ENCODE measurements at regions not wholly inside any gene's neighbourhood (a gene's known extent, or its start where the extent isn't known, plus 50 kb on each side); places are given as distances from the start of the nearest gene placed in this dataset.

- DNase-seq = no peak
- TF ChIP-seq CTCF (IDR thresholded peaks at IDR 0.05) = no peak
- Mint-ChIP-seq H3K9me3 (peaks cover 3% of the 10 kb centered on the region), H3K4me1 (no peaks in the 10 kb centered on the region), H3K27ac (no peak overlapping the region), H3K27me3 (ENCODE audit: low read depth, poor library complexity) (no peaks in the 10 kb centered on the region), H3K36me3 (ENCODE audit: low read depth) (no peaks in the 10 kb centered on the region), H3K4me3 (no peak overlapping the region)
Observed at GRCh38 chr4:64625438-64625837, 216.2 kb upstream of the TECRL start.

GRCh38 chr4:64617800-64618199 is 208.6 kb upstream of the TECRL start:
- Mint-ChIP-seq H3K27me3 (ENCODE audit: low read depth, poor library complexity) (no peaks in the 10 kb centered on the region), H3K27ac (no peak overlapping the region), H3K4me1 (no peaks in the 10 kb centered on the region), H3K9me3 (no peaks in the 10 kb centered on the region), H3K36me3 (ENCODE audit: low read depth) (no peaks in the 10 kb centered on the region), H3K4me3 (no peak overlapping the region)
- no peak for DNase-seq
- TF ChIP-seq CTCF (IDR thresholded peaks at IDR 0.05) = no peak

DNA sequence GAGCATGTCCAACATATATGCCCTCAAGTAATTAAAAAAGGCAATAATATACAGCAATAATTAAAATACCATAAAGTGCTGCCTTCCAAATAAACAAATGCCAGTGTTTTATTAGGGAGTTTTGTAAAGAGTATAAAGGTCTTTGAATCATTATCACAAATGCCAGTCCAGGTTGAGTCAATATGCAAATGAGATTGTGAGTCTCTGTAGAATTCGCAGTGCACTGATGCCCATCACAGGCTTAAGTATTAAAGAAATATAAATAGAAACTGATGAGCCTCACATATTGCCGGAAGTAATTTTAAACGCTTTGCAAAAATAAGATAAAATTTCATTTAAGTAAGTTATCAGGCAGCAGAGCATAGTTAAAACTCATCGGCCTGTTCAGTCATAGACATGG is 205.0 kb upstream of the TECRL start:
- no peak for TF ChIP-seq CTCF (IDR thresholded peaks at IDR 0.05)
- Mint-ChIP-seq H3K36me3 (ENCODE audit: low read depth) (no peaks in the 10 kb centered on the region), H3K27me3 (ENCODE audit: low read depth, poor library complexity) (no peaks in the 10 kb centered on the region), H3K9me3 (no peaks in the 10 kb centered on the region), H3K27ac (no peak overlapping the region), H3K4me3 (no peak overlapping the region), H3K4me1 (no peaks in the 10 kb centered on the region)
- no peak for DNase-seq

GRCh38 chr4:64613046-64613445 is 203.8 kb upstream of the TECRL start:
- TF ChIP-seq CTCF (IDR thresholded peaks at IDR 0.05) = no peak
- Mint-ChIP-seq H3K36me3 (ENCODE audit: low read depth) (no peaks in the 10 kb centered on the region), H3K4me1 (no peaks in the 10 kb centered on the region), H3K4me3 (no peak overlapping the region), H3K27me3 (ENCODE audit: low read depth, poor library complexity) (no peaks in the 10 kb centered on the region), H3K27ac (no peak overlapping the region), H3K9me3 (no peaks in the 10 kb centered on the region)
- DNase-seq = no peak

GRCh38 chr4:64598066-64598465 is 188.8 kb upstream of the TECRL start:
- no peak for TF ChIP-seq CTCF (IDR thresholded peaks at IDR 0.05)
- Mint-ChIP-seq H3K27ac (no peak overlapping the region), H3K9me3 (no peaks in the 10 kb centered on the region), H3K27me3 (ENCODE audit: low read depth, poor library complexity) (no peaks in the 10 kb centered on the region), H3K36me3 (ENCODE audit: low read depth) (no peaks in the 10 kb centered on the region), H3K4me3 (no peak overlapping the region), H3K4me1 (no peaks in the 10 kb centered on the region)
- no peak for DNase-seq

GRCh38 chr4:64594723-64595122 is 185.5 kb upstream of the TECRL start:
- Mint-ChIP-seq H3K9me3 (peaks cover under 1% of the 10 kb centered on the region), H3K4me1 (no peaks in the 10 kb centered on the region), H3K27me3 (ENCODE audit: low read depth, poor library complexity) (no peaks in the 10 kb centered on the region), H3K4me3 (no peak overlapping the region), H3K27ac (no peak overlapping the region), H3K36me3 (ENCODE audit: low read depth) (no peaks in the 10 kb centered on the region)
- no peak for TF ChIP-seq CTCF (IDR thresholded peaks at IDR 0.05)
- DNase-seq = no peak

Data from nephron progenitor cell (in vitro differentiated cells).